NT2/D1 (cell line): ENCODE measurements at regions not wholly inside any gene's neighbourhood (a gene's known extent, or its start where the extent isn't known, plus 50 kb on each side); places are given as distances from the start of the nearest gene placed in this dataset.

Experiments
- SUZ12 ChIP-seq: IDR thresholded peaks from 2 replicates; pipeline ENCODE4 v1.6.1; 2011; ENCODE audit not compliant: insufficient read length, insufficient read depth; ENCODE audit errors: extremely low read depth
- YY1 ChIP-seq: IDR thresholded peaks from 2 replicates; pipeline ENCODE4 v1.6.1; 2011; ENCODE audit not compliant: insufficient read length, insufficient read depth
- ZNF274 ChIP-seq: IDR thresholded peaks from 2 replicates; pipeline ENCODE4 v1.6.1; 2011; ENCODE audit warnings: mild to moderate bottlenecking, low read depth, low read length

DNA sequence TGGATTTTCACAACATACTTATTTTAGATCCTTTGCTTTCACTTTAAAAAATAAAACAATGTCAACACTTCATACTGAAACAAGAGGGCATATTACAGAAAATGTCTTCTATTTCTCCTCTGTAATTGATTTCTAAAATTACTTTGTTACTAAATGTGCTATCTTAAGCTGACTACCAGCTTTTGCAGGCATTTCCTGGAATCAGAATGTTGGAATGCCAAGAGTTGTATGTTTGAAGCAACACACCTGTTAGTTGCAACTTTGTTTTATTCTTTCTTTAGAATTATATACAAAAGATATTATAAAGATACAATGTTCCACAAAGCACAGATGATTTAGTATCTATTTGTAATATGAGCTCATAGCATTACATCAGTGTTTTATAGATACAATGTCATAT is 62.5 kb upstream of the TMEM170B start:
- TF ChIP-seq YY1 = no peak
- TF ChIP-seq ZNF274 = no peak
- TF ChIP-seq SUZ12 = no peak
